ENCODE measurements at regions not wholly inside any gene's neighbourhood (a gene's known extent, or its start where the extent isn't known, plus 50 kb on each side); places are given as distances from the start of the nearest gene placed in this dataset.

DNA sequence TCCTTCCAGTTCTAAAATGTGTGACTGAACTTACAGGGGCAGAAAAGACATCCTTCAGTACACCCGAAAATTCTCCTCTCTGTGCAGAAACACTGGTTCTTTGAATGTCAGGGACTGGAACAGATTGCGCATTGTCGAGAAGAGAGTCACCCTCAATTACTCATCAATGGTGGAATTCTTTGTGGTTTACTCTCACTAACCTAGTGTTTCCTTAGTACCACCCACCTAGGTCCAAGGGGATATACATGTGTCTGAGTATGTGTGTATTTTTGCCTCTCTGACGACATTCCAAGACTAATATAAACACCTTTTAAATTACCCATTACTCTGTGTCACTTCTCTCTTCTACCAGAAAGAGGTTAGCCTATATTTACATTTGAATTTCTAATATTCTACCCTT is 660.8 kb downstream of the TLE1 start:
- H2BK5ac ChIP-seq (ENCODE audit: insufficient read length, low read length), result no peak overlapping the region
- Mint-ChIP-seq H3K4me1 (peaks cover 0 to 9% of the 10 kb centered on the region in 2 experiments; a peak in 2 of 4 replicates), H3K27me3 (ENCODE audit: low read depth) (no peaks in the 10 kb centered on the region), H3K9me3 (no peaks in the 10 kb centered on the region), H3K27ac (no peak overlapping the region), H3K36me3 (ENCODE audit: insufficient read depth in 1 of 3, low read depth in 3 of 3) (peaks cover 0 to 2% (median 0%) of the 10 kb centered on the region in 3 experiments; a peak in 1 of 7 replicates), H3K4me3 (no peak overlapping the region)
- no peak overlapping the region for H4K91ac ChIP-seq (ENCODE audit: insufficient read length, low read depth, low read length)
- H2BK12ac ChIP-seq (ENCODE audit: insufficient read length, low read depth, low read length), result no peak overlapping the region
- H3K27ac ChIP-seq (ENCODE audit: insufficient read length, low read depth, low read length), result no peak overlapping the region
- no peaks in the 10 kb centered on the region for H3K79me2 ChIP-seq (ENCODE audit: insufficient read depth, low read length)
- H2BK120ac ChIP-seq (ENCODE audit: low read depth, low read length, poor library complexity, severe bottlenecking), result no peak overlapping the region
- no peak overlapping the region for H3K56ac ChIP-seq (ENCODE audit: insufficient read length, low read depth, low read length)
- no peak overlapping the region for H4K8ac ChIP-seq (replicated peaks; ENCODE audit: insufficient read length, low read depth, low read length)
- TF ChIP-seq CTCF (conservative IDR thresholded peaks at IDR 0.05), result no peak
- no peak overlapping the region for H2AFZ ChIP-seq (ENCODE audit: low read length)
- no peak overlapping the region for H2AK5ac ChIP-seq (ENCODE audit: insufficient read length, low read length)
- H2BK20ac ChIP-seq (ENCODE audit: low read depth, low read length, poor library complexity, severe bottlenecking), result no peak overlapping the region
- WGBS (ENCODE audit: extremely low coverage, insufficient read length, low lambda C conversion rate), result no CpG with 5 or more reads among the region's 4 CpGs
- H3K23ac ChIP-seq (ENCODE audit: insufficient read length, low read depth, low read length), result no peak overlapping the region
- H3K9me3 ChIP-seq (ENCODE audit: control insufficient read depth, low read depth, low read length), result no peaks in the 10 kb centered on the region
- H3T11ph ChIP-seq (ENCODE audit: low read length), result no peak overlapping the region
- H3K27me3 ChIP-seq (ENCODE audit: insufficient read depth, low read length), result no peaks in the 10 kb centered on the region; the same call in 1 of the 2 replicates
- H3K14ac ChIP-seq (ENCODE audit: insufficient read depth, low read length), result no peak overlapping the region
- H3K9ac ChIP-seq (ENCODE audit: extremely low read depth, insufficient read length, low read length), result no peak overlapping the region
- no peak overlapping the region for H3K18ac ChIP-seq (ENCODE audit: insufficient read length, low read depth, low read length)
- H3K23me2 ChIP-seq (ENCODE audit: insufficient read length, low read depth, low read length, poor library complexity, severe bottlenecking), result no peaks in the 10 kb centered on the region
- H4K20me1 ChIP-seq (ENCODE audit: control insufficient read depth, insufficient read depth, insufficient read length), result no peaks in the 10 kb centered on the region
- no peak overlapping the region for H2BK15ac ChIP-seq (ENCODE audit: low read depth, low read length)
- no peaks in the 10 kb centered on the region for H3K4me1 ChIP-seq (ENCODE audit: insufficient read depth, low read length)
- H3K4ac ChIP-seq (ENCODE audit: low read depth, low read length), result no peak overlapping the region
- no peak for DNase-seq
- no peak overlapping the region for H4K5ac ChIP-seq (ENCODE audit: insufficient read length, low read depth, low read length)
- H3K4me2 ChIP-seq (ENCODE audit: insufficient read depth, insufficient read length, low read length), result no peak overlapping the region
- H3K79me1 ChIP-seq (ENCODE audit: insufficient read depth, low read depth, low read length, poor library complexity, severe bottlenecking), result no peaks in the 10 kb centered on the region

Data from H9 (cell line).